ENCODE measurements at regions not wholly inside any gene's neighbourhood (a gene's known extent, or its start where the extent isn't known, plus 50 kb on each side); places are given as distances from the start of the nearest gene placed in this dataset.

GRCh38 chr18:21991886-21992285 is 177.5 kb upstream of the GATA6 start:
- in situ Hi-C loops (cut with MboI; ENCODE audit: low sequenced_read_pairs) = no loop called here

GRCh38 chr18:21996351-21996826 is 173.0 kb upstream of the GATA6 start:
- in situ Hi-C loops (cut with MboI; ENCODE audit: low sequenced_read_pairs) = no loop called here

GRCh38 chr18:21997207-21998143 is 171.9 kb upstream of the GATA6 start:
- in situ Hi-C loops (cut with MboI; ENCODE audit: low sequenced_read_pairs) = no loop called here

GRCh38 chr18:21998486-21998885 is 170.9 kb upstream of the GATA6 start:
- in situ Hi-C loops (cut with MboI; ENCODE audit: low sequenced_read_pairs) = no loop called here

- in situ Hi-C loops (cut with MboI; ENCODE audit: low sequenced_read_pairs) = no loop called here
Observed at GRCh38 chr18:22001912-22002487, 167.4 kb upstream of the GATA6 start.

GRCh38 chr18:22005191-22005841 is 164.1 kb upstream of the GATA6 start:
- in situ Hi-C loops (cut with MboI; ENCODE audit: low sequenced_read_pairs) = no loop called here

GRCh38 chr18:22006458-22006857 is 162.9 kb upstream of the GATA6 start:
- in situ Hi-C loops (cut with MboI; ENCODE audit: low sequenced_read_pairs) = no loop called here

- in situ Hi-C loops (cut with MboI; ENCODE audit: low sequenced_read_pairs) = no loop called here
Observed at GRCh38 chr18:22009242-22009641, 160.1 kb upstream of the GATA6 start.

- in situ Hi-C loops (cut with MboI; ENCODE audit: low sequenced_read_pairs) = no loop called here
Observed at GRCh38 chr18:22013993-22014392, 155.4 kb upstream of the GATA6 start.

GRCh38 chr18:22015156-22015555 is 154.2 kb upstream of the GATA6 start:
- in situ Hi-C loops (cut with MboI; ENCODE audit: low sequenced_read_pairs) = no loop called here

GRCh38 chr18:22018366-22018765 is 151.0 kb upstream of the GATA6 start:
- in situ Hi-C loops (cut with MboI; ENCODE audit: low sequenced_read_pairs) = no loop called here

GRCh38 chr18:22019193-22019592 is 150.2 kb upstream of the GATA6 start:
- in situ Hi-C loops (cut with MboI; ENCODE audit: low sequenced_read_pairs) = no loop called here

GRCh38 chr18:22020127-22020866 is 149.1 kb upstream of the GATA6 start:
- in situ Hi-C loops (cut with MboI; ENCODE audit: low sequenced_read_pairs) = no loop called here

- in situ Hi-C loops (cut with MboI; ENCODE audit: low sequenced_read_pairs) = no loop called here
Observed at GRCh38 chr18:22020867-22021370, 148.5 kb upstream of the GATA6 start.

- in situ Hi-C loops (cut with MboI; ENCODE audit: low sequenced_read_pairs) = no loop called here
Observed at GRCh38 chr18:22021701-22022100, 147.7 kb upstream of the GATA6 start.

GRCh38 chr18:22024924-22025323 is 144.5 kb upstream of the GATA6 start:
- in situ Hi-C loops (cut with MboI; ENCODE audit: low sequenced_read_pairs) = loop anchor here (25.0 kb wide), 1 partner anchor 112 kb away; no protein-coding TSS in a partner anchor

GRCh38 chr18:22026362-22026761 is 143.0 kb upstream of the GATA6 start:
- in situ Hi-C loops (cut with MboI; ENCODE audit: low sequenced_read_pairs) = loop anchor here (25.0 kb wide), 1 partner anchor 111 kb away; no protein-coding TSS in a partner anchor

GRCh38 chr18:22026889-22027288 is 142.5 kb upstream of the GATA6 start:
- in situ Hi-C loops (cut with MboI; ENCODE audit: low sequenced_read_pairs) = loop anchor here (25.0 kb wide), 1 partner anchor 110 kb away; no protein-coding TSS in a partner anchor

- in situ Hi-C loops (cut with MboI; ENCODE audit: low sequenced_read_pairs) = loop anchor here (25.0 kb wide), 1 partner anchor 106 kb away; no protein-coding TSS in a partner anchor
Observed at GRCh38 chr18:22031611-22032010, 137.8 kb upstream of the GATA6 start.

GRCh38 chr18:22032392-22032961 is 136.9 kb upstream of the GATA6 start:
- in situ Hi-C loops (cut with MboI; ENCODE audit: low sequenced_read_pairs) = loop anchor here (25.0 kb wide), 1 partner anchor 105 kb away; no protein-coding TSS in a partner anchor

Measured in HL-60/S4 (cell line).